Right lung (tissue), 2 donors: ENCODE measurements at regions not wholly inside any gene's neighbourhood (a gene's known extent, or its start where the extent isn't known, plus 50 kb on each side); places are given as distances from the start of the nearest gene placed in this dataset.
"Not testable (repeated sequence)": the region's sequence is repeated elsewhere in the genome, so short reads cannot be mapped to it uniquely, and the experiment has no call there.

Experiments
- DNase-seq, 2 donors: peaks; one replicate each; pipeline ENCODE4 v3.0.0-alpha.2; 2013

DNA sequence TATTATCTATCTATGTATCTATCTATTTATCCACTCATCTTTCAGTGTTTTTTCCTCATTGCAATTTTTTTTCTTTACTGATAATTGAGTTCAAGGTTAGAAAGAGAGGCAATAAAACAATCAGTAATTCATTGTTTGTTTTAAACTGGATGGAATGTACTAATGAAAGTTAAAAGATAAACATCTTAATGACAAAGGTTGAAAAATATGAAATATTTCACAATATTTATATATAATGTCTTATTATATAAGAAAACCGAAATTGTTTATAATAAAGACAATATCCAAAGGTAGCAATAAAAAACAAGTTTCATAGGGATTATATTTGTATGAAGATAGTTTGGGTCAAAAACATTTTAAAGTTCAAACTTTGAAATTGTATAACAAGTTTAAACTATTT is 1015.5 kb upstream of the MIR17HG start:
- no peak for DNase-seq

DNA sequence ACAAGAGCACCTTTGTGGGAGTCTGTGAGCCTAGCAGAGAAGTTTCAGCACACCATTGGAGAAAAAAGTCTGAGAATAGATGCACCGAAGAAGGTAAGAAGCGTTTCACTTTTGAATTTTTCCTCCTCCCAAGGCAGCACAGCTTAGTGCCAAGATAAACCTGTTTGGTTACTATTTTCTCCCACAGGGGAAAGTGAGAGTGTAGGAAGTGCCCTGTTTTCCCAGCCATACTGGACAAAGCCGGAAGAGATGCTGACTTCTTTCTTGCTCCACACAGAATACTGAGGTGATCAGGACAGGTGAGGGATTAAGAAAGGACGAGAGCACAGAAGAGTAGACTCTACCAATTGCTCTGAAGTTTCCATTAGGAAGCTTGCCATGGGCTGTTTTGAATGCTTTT is 1011.0 kb upstream of the MIR17HG start:
- DNase-seq, result peak; percentile 2 to 3

DNA sequence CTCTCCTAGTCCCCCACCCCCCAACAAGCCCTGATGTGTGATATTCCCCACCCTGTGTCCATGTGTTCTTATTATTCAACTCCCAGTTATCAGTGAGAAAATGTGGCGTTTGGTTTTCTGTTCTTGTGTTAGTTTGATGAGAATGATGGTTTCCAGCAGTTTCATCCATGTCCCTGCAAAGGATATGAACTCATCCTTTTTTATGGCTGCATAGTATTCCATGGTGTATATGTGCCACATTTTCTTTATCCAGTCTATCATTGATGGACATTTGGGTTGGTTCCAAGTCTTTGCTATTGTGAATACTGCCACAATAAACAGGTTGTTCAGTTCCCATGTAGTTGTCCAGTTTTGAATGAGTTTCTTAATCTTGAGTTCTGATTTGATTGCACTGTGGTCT is 1006.1 kb upstream of the MIR17HG start:
- not testable (repeated sequence) for DNase-seq

DNA sequence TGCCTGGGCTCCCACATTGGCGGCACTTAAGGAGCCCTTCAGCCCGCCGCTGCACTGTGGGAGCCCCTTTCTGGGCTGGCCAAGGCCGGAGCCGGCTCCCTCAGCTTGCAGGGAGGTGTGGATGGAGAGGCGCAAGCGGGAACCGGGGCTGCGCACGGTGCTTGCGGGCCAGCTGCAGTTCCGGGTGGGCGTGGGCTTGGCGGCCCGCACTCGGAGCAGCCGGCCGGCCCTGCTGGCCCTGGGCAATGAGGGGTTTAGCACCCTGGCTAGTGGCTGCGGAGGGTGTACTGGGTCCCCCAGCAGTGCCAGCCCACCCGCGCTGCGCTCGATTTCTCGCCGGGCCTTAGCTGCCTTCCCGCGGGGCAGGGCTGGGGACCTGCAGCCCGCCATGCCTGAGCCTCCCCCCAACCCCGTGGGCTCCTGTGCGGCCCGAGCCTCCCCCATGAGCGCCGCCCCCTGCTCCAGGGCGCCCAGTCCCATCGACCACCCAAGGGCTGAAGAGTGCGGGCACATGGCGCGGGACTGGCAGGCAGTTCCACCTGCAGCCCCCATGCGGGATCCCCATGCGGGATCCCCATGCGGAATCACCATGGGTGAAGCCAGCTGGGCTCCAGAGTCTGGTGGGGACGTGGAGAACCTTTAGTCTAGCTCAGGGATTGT is 998.9 kb upstream of the MIR17HG start:
- not testable (repeated sequence) for DNase-seq

DNA sequence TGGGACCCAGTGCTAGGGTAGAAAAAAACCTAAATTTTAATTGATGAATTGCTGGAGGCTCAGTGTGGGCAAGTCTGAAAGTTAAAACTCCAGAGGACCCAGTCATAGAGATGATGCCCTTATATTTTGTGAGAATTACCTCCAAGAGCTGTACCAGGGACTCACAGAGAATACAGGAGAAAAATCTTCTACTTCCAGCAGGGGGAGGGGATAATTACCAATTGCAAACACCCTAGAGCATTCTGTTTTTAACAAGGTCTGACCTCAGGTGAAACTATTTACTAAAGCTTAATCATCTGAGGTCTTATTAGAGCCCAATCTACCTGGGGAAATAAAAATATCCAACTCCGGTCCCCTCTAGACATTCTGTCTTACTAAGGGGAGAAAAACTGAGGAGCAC is 994.7 kb upstream of the MIR17HG start:
- DNase-seq, result no peak

DNA sequence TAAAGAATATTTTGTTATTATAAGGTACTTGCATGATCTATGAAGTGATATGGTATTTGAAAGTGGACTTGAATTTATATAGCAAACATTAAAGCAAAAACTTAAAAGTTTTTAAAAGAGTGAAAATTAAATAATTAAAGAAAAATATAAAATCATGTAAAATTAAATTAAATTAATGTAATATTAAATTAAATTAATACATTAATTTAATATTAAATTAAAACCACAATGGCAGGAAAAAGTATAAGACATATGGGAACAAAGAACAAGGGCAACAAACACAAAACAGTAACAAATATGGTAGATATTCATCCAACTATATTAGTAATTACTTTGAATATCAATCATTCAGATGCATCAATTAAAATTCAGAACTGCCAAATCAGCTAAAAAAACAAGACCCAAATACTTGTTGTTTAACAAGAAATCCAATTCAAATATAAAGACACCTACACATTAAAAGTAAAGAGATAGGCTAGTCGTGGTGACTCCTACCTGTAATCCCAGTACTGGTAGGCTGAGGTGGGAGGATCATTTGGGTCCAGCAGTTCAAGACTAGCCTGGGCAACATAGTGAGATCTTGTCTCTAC is 992.2 kb upstream of the MIR17HG start:
- DNase-seq, result no peak

DNA sequence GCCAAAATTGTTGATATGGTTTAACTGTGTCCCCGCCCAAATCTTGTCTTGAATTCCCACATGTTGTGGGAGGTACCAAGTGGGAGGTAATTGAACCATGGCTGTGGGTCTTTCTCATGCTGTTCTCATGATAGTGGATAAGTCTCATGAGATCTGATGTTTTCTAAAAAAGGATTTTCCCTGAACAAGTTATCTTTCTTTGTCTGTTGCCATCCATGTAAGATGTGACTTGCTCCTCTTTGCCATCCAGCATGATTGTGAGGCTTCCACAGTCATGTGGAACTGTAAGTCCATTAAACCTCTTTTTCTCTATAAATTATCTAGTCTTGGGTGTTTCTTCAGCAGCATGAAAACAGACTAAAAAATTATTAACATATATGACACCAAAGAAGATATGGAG is 986.7 kb upstream of the MIR17HG start:
- no peak for DNase-seq

DNA sequence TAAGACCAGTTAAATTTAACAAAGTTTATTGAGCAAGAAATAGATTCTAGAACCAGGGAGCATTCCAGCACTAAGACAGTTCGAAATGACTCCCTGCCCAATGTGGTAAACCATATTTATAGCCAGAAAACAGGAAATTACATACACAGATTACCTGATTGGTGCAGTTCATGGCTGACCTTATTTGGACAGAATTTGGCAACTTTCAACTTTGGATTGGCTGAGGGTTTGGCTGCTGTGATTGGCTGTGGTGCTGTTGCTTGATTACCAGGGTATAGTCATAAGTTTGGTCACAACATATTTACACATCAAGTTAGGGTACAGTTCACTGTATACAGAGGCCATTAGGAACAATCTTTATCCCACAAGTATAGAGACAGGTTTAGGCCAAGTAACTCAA is 984.8 kb upstream of the MIR17HG start:
- DNase-seq, result no peak

DNA sequence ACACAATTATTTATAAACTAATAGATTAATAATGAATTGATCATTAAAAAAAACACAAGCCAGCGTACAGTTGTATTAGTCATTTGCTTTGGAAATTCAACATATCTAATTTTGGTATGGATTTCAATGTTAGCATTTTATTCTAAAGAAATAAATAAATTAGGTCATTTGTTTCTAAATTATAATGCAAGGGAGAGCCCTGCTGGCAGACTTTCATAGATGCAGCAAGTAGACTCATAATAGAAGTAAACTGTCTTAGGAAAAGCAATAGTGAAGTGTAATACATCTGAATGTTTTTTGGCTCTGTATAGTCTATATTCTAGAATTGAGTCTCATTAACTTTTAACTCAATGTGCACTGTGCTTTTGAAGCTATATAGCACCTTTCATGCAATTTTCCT is 982.4 kb upstream of the MIR17HG start:
- peak; percentile 14 to 22 for DNase-seq

DNA sequence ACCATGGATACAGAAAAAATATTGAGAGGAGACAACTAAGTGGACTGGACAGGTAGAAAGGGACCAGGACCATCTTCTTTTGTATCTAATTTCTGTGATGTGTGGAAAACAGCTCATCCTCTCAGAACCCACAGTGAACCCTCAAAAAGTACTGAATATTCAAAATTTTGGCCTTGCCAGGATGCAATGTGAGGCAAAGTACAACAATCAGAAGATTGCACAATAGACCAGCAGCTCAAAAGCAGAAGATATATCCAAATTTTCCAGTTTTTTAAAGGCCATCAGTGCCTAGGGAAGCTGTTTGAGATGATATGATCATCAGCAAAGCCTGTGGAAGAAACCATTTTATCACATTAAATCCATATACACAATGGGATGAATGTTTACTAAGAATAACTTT is 973.3 kb upstream of the MIR17HG start:
- DNase-seq, result no peak

DNA sequence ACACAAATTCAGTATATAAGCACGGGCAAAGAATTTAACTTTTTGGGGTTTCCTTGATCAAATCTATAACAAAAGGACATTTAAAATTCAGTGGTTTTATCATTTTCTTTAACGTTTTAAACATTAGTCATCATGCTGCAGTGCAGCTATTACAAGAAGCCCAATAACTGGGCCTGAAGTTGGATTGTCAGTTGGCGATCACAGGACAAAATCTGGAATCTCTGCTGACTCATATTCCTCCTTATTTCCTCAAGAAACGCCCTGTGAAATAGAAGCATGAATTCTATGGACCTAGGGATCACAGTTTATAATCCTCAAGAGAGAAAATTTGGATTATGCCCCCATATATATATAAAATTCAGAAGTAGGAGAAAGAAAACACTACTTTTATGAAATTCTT is 971.6 kb upstream of the MIR17HG start:
- no peak for DNase-seq

DNA sequence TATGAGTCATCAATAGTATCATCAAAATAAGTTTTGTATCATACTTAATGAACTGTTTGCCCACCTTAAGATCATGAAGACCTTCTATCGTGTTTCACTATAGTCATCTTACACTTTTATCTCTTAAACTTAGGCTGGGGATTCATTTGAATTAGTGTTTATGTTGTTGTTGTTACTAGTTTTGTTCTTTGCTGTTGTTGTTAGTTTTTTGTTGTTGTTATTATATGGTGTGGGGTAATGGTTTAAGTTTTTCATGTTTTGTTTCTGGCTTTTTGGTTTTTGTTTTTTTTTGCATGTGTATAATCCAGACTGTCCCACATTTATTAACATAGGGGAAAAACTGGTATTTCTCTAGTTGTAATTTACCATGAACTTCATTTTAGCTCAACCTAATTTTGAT is 965.1 kb upstream of the MIR17HG start:
- DNase-seq, result no peak

DNA sequence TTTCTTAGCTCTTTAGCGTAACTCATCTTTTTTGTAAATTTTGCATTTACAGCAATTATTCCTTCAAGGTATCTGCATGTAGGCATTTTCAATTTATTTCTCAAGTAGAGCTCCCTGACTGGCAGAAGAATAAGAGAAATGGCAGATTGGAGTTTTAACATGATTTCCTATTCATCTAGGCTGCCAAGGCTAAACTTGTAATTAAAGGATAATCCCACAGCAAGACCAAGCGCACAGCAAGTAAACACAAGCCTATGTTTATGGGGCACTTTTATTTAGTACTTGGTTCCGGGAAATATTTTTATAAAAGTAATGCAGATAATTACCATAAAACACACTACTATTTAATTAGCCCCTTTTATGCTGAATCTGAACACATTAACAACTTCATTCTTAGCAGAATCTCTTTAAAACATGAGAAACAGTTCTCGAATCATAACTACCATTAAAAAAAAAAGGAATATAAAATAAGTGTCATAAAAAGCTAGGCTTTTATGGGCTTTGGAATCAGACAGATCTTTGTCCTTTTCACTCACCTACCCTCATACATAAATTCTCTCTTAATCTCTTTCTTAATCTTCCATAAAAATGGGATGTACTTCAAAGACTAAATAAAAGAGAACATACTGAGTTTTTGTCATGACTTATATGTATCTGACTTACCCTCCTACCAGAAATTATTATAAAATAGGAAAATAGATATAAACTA is 961.6 kb upstream of the MIR17HG start:
- no peak for DNase-seq

DNA sequence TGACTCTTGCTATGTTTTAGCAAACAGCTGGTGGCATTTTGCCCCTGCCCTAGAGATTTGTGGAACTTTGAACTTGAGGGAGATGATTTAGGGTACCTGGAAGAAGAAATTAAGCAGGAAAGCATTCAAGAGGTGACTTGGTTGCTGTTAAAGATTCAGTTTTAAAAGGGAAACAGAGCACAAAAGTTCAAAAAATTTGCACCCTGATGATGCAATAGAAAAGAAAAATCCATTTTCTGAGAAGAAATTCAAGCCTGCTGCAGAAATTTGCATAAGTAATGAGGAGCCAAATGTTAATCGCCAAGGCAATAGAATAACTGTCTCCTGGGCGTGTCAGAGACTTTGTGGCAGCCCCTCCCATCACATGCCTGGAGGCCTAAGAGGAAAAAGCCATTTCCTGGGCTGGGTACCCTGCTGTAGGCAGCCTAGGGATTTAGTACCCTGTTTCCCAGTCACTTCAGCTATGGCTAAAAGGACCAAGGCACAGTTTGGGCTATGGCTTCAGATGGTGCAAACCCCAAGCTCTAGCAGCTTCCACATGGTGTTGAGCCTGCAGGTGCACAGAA is 958.5 kb upstream of the MIR17HG start:
- no peak for DNase-seq

DNA sequence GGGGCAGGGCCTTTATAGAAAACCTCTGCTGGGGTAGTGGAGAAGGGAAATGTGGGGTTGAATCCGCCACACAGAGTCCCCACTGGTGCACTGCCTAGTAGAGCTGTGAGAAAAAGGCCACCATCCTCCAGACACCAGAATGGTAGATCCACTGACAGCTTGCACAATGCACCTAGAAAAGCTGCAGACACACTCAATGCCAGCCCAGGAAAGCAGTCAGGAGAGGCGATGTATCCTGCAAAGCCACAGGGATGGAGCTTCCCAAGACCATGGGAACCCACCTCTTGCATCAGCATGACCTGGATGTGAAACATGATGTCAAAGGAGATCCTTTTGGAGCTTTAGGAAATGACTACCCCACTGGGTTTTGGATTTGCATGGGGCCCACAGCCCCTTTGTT is 958.0 kb upstream of the MIR17HG start:
- no peak for DNase-seq

DNA sequence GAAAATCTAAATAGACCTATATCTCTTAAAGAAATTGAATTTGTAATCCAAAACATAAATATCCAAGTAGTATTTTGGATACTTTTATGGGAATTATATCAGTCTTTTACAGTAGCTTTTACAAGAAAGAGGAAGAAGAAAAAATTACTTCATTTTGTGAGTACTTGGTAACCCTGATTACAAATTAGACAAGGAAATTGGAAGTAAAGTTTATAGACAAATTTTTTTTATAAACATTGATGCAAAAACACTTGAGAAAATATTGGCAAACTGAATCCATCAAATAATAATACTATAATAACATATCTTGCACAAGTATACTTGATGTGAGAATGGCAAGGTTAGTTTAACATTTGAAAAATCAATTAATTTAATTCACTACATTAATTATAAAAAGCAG is 954.1 kb upstream of the MIR17HG start:
- DNase-seq, result no peak

DNA sequence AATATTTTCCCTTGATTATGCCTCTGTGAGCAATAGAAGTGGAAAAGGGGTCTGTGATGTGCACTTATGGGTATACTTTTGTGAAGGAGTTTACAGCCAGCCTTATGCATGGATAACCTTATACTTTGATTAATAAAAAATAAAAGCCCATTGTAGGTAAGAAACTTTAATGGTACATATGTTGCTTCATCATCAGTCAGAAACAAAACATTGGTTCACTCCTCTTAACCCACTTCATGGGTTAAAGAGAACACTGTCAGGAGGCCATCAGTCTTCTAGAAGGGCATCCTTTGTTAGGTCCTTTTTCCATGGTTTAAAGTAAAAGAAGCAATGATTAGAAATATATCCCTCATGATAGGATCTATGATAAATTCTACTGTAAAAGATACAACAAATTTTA is 952.1 kb upstream of the MIR17HG start:
- no peak for DNase-seq

DNA sequence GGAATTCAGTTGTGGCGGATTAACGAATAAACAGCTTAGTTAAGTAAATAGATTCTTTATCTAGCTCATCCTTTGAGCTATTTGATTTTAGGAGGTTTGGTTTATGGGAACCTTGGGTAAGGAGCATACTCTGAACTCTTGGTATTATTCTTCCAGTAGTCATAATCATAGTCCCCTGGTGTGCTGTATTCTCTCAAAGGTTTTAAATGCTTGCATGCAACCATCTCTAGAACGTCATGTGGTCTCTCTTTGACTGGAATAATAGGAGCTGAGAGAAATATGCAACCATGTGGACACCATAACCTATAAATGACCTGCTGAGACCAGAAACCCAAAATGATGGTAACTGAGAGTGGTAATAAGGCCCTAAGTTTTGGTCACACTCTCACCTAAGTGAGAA is 951.6 kb upstream of the MIR17HG start:
- DNase-seq, result no peak

DNA sequence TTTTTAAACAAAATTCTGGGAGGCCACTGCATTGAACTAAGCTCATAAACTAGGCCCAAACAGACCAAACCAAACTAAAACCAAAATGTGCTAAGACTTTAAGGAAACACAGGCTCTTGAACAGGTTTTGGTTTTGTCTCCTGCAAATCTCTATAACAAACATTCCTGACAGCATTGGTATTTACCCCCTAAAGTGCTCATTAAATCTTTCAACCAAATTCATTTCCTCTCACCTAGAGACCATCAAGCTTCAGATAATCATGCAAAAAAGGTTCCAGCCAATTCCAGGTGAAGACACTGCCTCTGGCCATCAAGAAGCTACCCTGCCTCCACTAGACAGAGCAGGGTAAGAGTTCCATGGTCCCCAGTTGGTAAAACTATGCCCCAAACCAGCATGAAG is 951.2 kb upstream of the MIR17HG start:
- DNase-seq, result no peak

DNA sequence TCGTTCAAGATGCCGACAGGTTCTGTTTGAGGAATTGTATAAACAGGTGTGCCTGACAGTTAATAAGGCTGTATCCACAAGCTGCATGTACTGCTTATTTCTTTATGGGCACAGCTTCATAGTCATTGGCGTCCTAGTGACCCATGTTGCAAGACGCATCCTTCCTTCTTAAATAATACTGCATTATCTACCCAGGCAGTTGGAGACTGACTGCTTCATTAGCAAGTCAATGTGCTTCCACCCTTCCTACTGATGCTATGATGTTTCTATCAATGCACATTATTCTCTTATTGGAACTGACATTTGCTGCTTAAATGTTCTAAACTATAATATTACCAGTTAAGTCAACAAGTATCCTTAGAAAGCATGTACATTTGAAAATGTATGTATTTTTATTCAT is 950.0 kb upstream of the MIR17HG start:
- DNase-seq, result no peak

DNA sequence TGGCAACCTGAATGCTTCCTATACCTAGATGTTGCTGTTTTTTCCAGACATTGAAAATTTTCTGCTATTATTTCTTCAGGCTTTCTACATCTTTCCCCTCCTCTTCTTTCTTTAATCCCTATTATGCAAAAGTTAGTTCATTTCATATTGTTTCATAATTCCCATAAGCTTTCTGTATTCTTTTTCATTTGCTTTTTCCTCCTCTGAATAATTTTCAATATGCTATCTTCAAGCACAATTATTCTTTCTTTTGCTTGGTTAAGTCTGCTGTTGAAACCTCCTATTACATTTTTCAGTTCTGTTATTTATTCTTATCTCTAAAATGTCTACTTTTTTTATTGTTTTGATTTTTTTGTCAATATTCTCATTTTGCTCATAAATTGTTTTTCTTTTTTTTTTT is 947.1 kb upstream of the MIR17HG start:
- no peak for DNase-seq

DNA sequence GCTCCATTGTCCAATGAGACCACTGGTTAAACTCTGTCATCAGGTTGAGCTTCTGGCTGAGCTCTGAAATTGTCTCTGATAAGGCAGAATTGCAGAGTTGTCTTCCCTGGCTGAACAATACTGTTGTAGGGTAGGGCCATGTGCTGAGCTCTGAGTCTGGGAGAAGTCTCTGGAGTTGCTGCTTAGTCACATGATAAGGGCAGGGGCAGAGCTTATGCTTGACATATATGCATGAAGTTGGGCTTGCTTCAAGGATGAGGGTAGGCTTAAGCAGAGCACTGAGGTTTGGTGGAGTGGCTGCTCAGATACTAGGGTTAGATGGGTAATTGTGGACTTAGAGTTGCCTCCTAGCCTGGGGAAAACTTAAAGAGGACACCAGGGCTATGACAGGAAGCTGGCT is 946.3 kb upstream of the MIR17HG start:
- DNase-seq, result no peak

DNA sequence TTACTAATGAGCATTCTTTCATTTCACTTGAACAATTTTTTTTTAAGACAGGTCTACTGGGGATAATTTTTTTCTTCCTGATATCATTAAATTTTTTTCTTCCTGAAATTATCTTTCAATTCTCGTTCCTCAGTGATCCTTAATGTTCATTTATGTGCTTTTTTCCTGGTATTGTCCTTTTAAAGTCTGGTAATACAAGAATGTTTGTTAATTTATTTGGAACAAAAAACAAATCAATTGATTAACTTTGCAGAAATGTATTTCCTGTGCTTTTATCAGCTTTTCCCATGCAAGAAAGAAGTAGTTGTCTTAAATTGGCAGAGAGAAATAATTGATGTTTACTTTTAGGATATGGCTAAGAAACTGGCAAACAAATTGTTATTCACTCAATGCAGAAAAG is 945.4 kb upstream of the MIR17HG start:
- no peak for DNase-seq
